ENCODE measurements at regions not wholly inside any gene's neighbourhood (a gene's known extent, or its start where the extent isn't known, plus 50 kb on each side); places are given as distances from the start of the nearest gene placed in this dataset.
A peak's percentile ranks its signal among the peaks of the same experiment; 100 is the strongest.
"Not testable (repeated sequence)": the region's sequence is repeated elsewhere in the genome, so short reads cannot be mapped to it uniquely, and the experiment has no call there.

GRCh38 chr9:1882711-1883403 is 132.3 kb upstream of the SMARCA2 start:
- DNase-seq = no peak

- DNase-seq = no peak
These were observed 124.9 kb upstream of the SMARCA2 start for GRCh38 chr9:1890201-1890600.

- no peak for DNase-seq
These were observed 124.3 kb upstream of the SMARCA2 start for GRCh38 chr9:1890816-1891215.

GRCh38 chr9:1903080-1903704 is 112.0 kb upstream of the SMARCA2 start:
- not testable (repeated sequence) for DNase-seq

GRCh38 chr9:1907465-1907864 is 107.7 kb upstream of the SMARCA2 start:
- no peak for DNase-seq

- DNase-seq = no peak
These were observed 105.8 kb upstream of the SMARCA2 start for GRCh38 chr9:1909322-1909721.

GRCh38 chr9:1910269-1910811 is 104.8 kb upstream of the SMARCA2 start:
- DNase-seq = no peak

- no peak for DNase-seq
These were observed 101.4 kb upstream of the SMARCA2 start for GRCh38 chr9:1913631-1914330.

- peak; percentile 41 for DNase-seq
These were observed 99.1 kb upstream of the SMARCA2 start for GRCh38 chr9:1916095-1916494.

GRCh38 chr9:1916655-1917054 is 98.5 kb upstream of the SMARCA2 start:
- DNase-seq = peak; percentile 49

- no peak for DNase-seq
These were observed 97.7 kb upstream of the SMARCA2 start for GRCh38 chr9:1917396-1917935.

- no peak for DNase-seq
These were observed 97.0 kb upstream of the SMARCA2 start for GRCh38 chr9:1918108-1918507.

- DNase-seq = no peak
These were observed 96.5 kb upstream of the SMARCA2 start for GRCh38 chr9:1918622-1919021.

- DNase-seq = no peak
These were observed 95.9 kb upstream of the SMARCA2 start for GRCh38 chr9:1919229-1919628.

- no peak for DNase-seq
These were observed 94.8 kb upstream of the SMARCA2 start for GRCh38 chr9:1920386-1920785.

GRCh38 chr9:1922026-1922425 is 93.1 kb upstream of the SMARCA2 start:
- no peak for DNase-seq

- DNase-seq = no peak
These were observed 87.6 kb upstream of the SMARCA2 start for GRCh38 chr9:1927546-1927945.

- no peak for DNase-seq
These were observed 86.0 kb upstream of the SMARCA2 start for GRCh38 chr9:1929134-1929533.

GRCh38 chr9:1929722-1930244 is 85.4 kb upstream of the SMARCA2 start:
- DNase-seq = no peak

- not testable (repeated sequence) for DNase-seq
These were observed 84.9 kb upstream of the SMARCA2 start for GRCh38 chr9:1930245-1930736.

GRCh38 chr9:1938135-1938534 is 77.0 kb upstream of the SMARCA2 start:
- no peak for DNase-seq

- no peak for DNase-seq
These were observed 76.4 kb upstream of the SMARCA2 start for GRCh38 chr9:1938675-1939170.

GRCh38 chr9:1939466-1939865 is 75.7 kb upstream of the SMARCA2 start:
- no peak for DNase-seq

Measured in DMS79 treated with DMSO at 0.1 percent for 48 hours (cell line).